HAP-1 (cell line): ENCODE measurements at regions not wholly inside any gene's neighbourhood (a gene's known extent, or its start where the extent isn't known, plus 50 kb on each side); places are given as distances from the start of the nearest gene placed in this dataset.

Source experiments
- DNase-seq, 2 experiments: peaks; one replicate each; pipeline ENCODE4 v3.0.0-alpha.2; 2016 to 2020; ENCODE audit warnings: low spot score in 2 of 2
- H3K27me3 ChIP-seq: fragments of 250-450 bp; sonication (Bioruptor Pico); 2 replicates; pipeline ENCODE4 v1.5.1; 2020; ENCODE audit warnings: low read depth, mild to moderate bottlenecking, moderate library complexity
- H3K36me3 ChIP-seq: fragments of 250-450 bp; sonication (Bioruptor Pico); replicated peaks from 2 replicates; pipeline ENCODE4 v1.5.1; 2020; ENCODE audit warnings: mild to moderate bottlenecking
- H3K4me1 ChIP-seq: fragments of 250-450 bp; sonication (Bioruptor Pico); 2 replicates; pipeline ENCODE4 v1.5.1; 2020; ENCODE audit warnings: mild to moderate bottlenecking
- H3K4me3 ChIP-seq: fragments of 250-450 bp; sonication (Bioruptor Pico); 2 replicates; pipeline ENCODE4 v1.5.1; 2020; ENCODE audit warnings: mild to moderate bottlenecking, moderate library complexity
- H3K9me3 ChIP-seq: fragments of 250-450 bp; sonication (Bioruptor Pico); 2 replicates; pipeline ENCODE4 v1.5.1; 2020; ENCODE audit warnings: mild to moderate bottlenecking, moderate library complexity
- in situ Hi-C: fragments of 300-500 bp; cut with MboI; formaldehyde crosslinking; loops from 3 replicates; pipeline ENCODE4 v1.14.3; 2020; ENCODE audit warnings: low sequenced_read_pairs, inconsistent platforms, mixed read lengths

DNA sequence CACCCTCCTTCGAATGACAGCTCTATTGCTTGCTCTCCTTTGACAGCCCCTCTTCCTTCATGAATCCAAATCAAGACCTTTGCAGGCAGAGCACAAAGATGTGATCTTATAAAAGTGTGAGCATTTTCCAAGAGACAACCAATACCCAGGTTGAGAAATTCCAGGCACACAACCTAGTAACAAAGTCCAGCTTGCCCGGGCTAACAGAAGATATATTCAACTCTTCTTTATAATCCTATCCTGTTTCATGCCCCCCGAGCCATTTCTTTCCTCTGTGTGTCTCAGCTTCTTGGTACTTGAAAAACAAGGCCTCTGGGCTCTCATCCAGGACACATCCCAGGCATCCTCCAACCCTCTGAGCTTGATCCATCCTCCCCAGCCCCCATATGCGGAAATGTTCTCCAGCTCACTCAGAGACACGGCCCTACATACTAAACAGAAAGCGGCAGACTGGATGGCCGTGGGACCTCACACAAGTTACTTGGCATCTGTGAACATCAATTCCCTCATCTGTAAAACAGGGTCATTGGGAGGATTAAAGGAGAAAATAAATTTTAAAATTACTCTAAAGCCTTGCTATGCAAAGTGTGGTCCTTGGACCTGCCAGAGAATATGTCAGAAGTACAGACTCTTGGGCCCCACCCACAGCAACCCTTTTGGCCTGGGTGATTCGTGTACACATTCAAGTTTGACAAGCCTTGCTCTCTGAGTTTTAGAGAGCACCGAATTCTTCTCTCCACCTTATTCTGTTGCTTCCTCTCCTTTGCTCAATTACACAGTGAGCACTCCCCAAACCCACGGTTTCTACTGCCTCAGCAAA, 627.0 kb downstream of the BCOR start:
- Histone ChIP-seq H3K36me3 (no peaks in the 10 kb centered on the region), H3K4me1 (no peaks in the 10 kb centered on the region), H3K9me3 (no peaks in the 10 kb centered on the region), H3K27me3 (no peaks in the 10 kb centered on the region), H3K4me3 (no peak overlapping the region)
- DNase-seq, result no peak
- in situ Hi-C loops, result no loop called here

- H3K4me3 ChIP-seq, result no peak overlapping the region
- in situ Hi-C loops, result no loop called here
- no peaks in the 10 kb centered on the region for H3K9me3 ChIP-seq
- no peaks in the 10 kb centered on the region for H3K36me3 ChIP-seq
- no peaks in the 10 kb centered on the region for H3K4me1 ChIP-seq
- no peak for DNase-seq
- H3K27me3 ChIP-seq, result no peaks in the 10 kb centered on the region
Observed at GRCh38 chrX:39472161-39472560, 625.6 kb downstream of the BCOR start.

GRCh38 chrX:39473812-39474211, 623.9 kb downstream of the BCOR start:
- Histone ChIP-seq H3K4me1 (no peaks in the 10 kb centered on the region), H3K36me3 (no peaks in the 10 kb centered on the region), H3K27me3 (no peaks in the 10 kb centered on the region), H3K4me3 (no peak overlapping the region), H3K9me3 (no peaks in the 10 kb centered on the region)
- no peak for DNase-seq
- in situ Hi-C loops, result no loop called here

GRCh38 chrX:39475372-39475771, 622.4 kb downstream of the BCOR start:
- Histone ChIP-seq H3K36me3 (no peaks in the 10 kb centered on the region), H3K4me1 (no peaks in the 10 kb centered on the region), H3K9me3 (no peaks in the 10 kb centered on the region), H3K4me3 (no peak overlapping the region), H3K27me3 (no peaks in the 10 kb centered on the region)
- no peak for DNase-seq
- in situ Hi-C loops, result no loop called here

GRCh38 chrX:39476604-39477021, 621.1 kb downstream of the BCOR start:
- Histone ChIP-seq H3K9me3 (no peaks in the 10 kb centered on the region), H3K27me3 (no peaks in the 10 kb centered on the region), H3K4me1 (no peaks in the 10 kb centered on the region), H3K4me3 (no peak overlapping the region), H3K36me3 (no peaks in the 10 kb centered on the region)
- no peak for DNase-seq
- in situ Hi-C loops, result no loop called here

DNA sequence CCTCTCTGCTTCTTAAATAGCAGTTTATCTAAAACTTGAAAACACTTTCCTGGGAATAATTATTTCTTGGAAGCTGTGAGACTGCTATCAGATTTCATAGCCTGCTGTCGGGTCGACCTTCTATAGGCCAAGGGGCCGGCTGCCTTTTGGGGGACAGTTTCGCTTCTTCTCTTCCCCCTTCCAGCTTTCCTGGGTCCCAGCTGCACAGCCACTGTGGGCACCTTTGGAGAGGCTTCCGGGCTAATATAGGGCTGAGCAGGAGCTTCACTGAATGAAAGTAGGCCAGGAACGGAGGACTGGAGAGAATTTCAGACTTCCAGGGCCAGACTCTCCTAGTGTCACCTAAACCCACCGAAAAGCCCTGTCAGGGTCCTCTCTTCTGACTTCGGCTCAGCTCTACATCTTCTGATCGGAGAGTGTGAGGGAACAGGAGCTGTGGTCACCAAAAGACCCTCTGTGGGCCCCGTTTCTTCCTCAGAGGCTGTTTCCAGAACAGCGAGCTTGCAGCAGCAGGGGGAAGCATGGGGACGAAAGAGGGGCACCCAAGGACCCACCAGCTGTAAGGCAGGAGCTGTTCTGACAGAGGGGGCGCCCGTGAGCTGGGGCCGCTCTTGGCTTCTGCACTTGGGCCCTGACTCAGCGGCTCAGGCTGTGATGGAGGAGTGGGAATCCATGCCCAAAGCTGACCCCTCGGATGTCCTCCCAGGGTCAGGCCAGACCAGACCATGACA, 620.6 kb downstream of the BCOR start:
- H3K27me3 ChIP-seq, result no peaks in the 10 kb centered on the region
- H3K4me3 ChIP-seq, result no peak overlapping the region
- H3K36me3 ChIP-seq, result no peaks in the 10 kb centered on the region
- peak in 1 of 2 experiments; percentile 30 for DNase-seq
- in situ Hi-C loops, result no loop called here
- H3K9me3 ChIP-seq, result no peaks in the 10 kb centered on the region
- H3K4me1 ChIP-seq, result no peaks in the 10 kb centered on the region

- H3K4me3 ChIP-seq, result no peak overlapping the region
- no peak for DNase-seq
- in situ Hi-C loops, result no loop called here
- H3K9me3 ChIP-seq, result no peaks in the 10 kb centered on the region
- H3K27me3 ChIP-seq, result no peaks in the 10 kb centered on the region
- no peaks in the 10 kb centered on the region for H3K4me1 ChIP-seq
- H3K36me3 ChIP-seq, result no peaks in the 10 kb centered on the region
Observed at GRCh38 chrX:39477762-39478120, 620.0 kb downstream of the BCOR start.

GRCh38 chrX:39479856-39480255, 617.9 kb downstream of the BCOR start:
- DNase-seq, result no peak
- Histone ChIP-seq H3K36me3 (no peaks in the 10 kb centered on the region), H3K4me3 (no peak overlapping the region), H3K9me3 (no peaks in the 10 kb centered on the region), H3K4me1 (no peaks in the 10 kb centered on the region), H3K27me3 (no peaks in the 10 kb centered on the region)
- in situ Hi-C loops, result no loop called here

GRCh38 chrX:39480963-39481362, 616.8 kb downstream of the BCOR start:
- no peaks in the 10 kb centered on the region for H3K9me3 ChIP-seq
- H3K4me1 ChIP-seq, result no peaks in the 10 kb centered on the region
- H3K36me3 ChIP-seq, result no peaks in the 10 kb centered on the region
- no peaks in the 10 kb centered on the region for H3K27me3 ChIP-seq
- in situ Hi-C loops, result no loop called here
- DNase-seq, result no peak
- H3K4me3 ChIP-seq, result no peak overlapping the region

DNA sequence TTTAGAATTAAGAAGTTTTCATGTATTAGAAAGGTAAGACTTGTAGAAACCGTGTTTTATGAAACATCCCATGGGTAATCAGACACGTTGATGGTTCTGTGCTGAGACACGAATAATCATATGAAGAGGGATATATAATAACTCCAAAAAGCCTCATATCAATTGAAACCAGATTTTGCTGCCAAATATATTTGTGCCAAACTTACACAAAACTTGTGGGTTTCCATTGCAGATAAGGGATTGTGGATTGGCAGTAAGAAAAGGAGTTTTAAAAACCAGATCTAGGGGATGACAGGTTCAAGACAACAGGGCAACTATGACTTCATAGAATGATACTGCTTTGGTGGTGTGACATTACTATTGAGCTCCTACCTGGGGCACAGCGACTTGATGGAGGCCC, 616.1 kb downstream of the BCOR start:
- H3K9me3 ChIP-seq, result no peaks in the 10 kb centered on the region
- no peak overlapping the region for H3K4me3 ChIP-seq
- no peaks in the 10 kb centered on the region for H3K27me3 ChIP-seq
- in situ Hi-C loops, result no loop called here
- H3K36me3 ChIP-seq, result no peaks in the 10 kb centered on the region
- DNase-seq, result no peak
- H3K4me1 ChIP-seq, result no peaks in the 10 kb centered on the region

DNA sequence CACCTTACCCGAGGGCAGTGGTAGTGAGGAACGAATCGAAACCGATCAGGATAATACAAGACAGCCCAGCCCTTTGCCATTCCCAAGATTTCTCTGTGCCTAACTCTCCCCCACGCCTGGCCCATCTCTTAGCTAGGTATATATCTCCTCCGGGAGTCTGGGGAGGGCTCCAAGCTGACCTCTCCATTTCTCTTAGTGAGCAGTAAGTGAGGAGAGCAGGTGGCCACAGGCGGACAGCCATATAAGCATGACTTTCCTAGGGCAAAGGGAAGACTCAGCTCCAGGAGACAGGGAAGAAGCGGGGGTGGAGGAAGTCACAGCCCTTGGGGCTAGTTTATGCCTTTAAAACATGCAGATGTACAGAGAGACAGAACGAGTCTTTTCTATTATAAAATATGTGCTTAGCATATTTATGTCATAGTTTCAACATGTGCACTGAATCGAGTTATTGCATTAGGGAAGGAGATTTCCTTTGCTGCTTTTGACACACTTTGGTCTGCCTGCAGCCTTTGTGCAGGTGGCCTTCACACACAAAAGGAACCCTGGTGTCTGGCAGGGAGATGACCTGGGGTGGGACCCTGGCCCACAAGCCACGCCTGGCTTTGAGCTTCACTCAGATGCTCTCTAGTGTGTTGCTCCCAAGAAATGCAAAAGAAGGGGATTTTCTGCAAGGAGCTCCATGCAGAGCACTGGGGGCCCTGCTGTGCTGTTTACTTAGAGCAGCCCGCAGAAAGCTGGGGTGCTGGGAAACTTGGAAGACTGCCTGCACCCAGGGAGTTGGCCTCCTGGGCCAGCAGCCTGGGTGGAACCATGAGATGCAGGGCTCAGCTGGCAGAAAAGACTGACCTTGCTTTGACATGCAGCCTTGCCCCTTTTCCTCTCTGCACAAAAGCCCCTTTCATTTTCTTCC, 613.3 kb downstream of the BCOR start:
- no peaks in the 10 kb centered on the region for H3K9me3 ChIP-seq
- H3K4me3 ChIP-seq, result no peak overlapping the region
- DNase-seq, result no peak
- H3K4me1 ChIP-seq, result no peaks in the 10 kb centered on the region
- in situ Hi-C loops, result no loop called here
- H3K27me3 ChIP-seq, result no peaks in the 10 kb centered on the region
- no peaks in the 10 kb centered on the region for H3K36me3 ChIP-seq

GRCh38 chrX:39487166-39487968, 610.4 kb downstream of the BCOR start:
- in situ Hi-C loops, result no loop called here
- Histone ChIP-seq H3K27me3 (no peaks in the 10 kb centered on the region), H3K4me3 (no peak overlapping the region), H3K36me3 (no peaks in the 10 kb centered on the region), H3K9me3 (no peaks in the 10 kb centered on the region), H3K4me1 (no peaks in the 10 kb centered on the region)
- no peak for DNase-seq

- Histone ChIP-seq H3K36me3 (no peaks in the 10 kb centered on the region), H3K4me1 (no peaks in the 10 kb centered on the region), H3K9me3 (no peaks in the 10 kb centered on the region), H3K27me3 (no peaks in the 10 kb centered on the region), H3K4me3 (no peak overlapping the region)
- DNase-seq, result no peak
- in situ Hi-C loops, result no loop called here
Observed at GRCh38 chrX:39487969-39488330, 609.8 kb downstream of the BCOR start.
